A673 (cell line): ENCODE measurements at regions not wholly inside any gene's neighbourhood (a gene's known extent, or its start where the extent isn't known, plus 50 kb on each side); places are given as distances from the start of the nearest gene placed in this dataset.

ENCODE experiments used
- CTCF ChIP-seq: fragments of 300-800, 200-600 bp; sonication (generic); conservative IDR thresholded peaks from 2 replicates; pipeline ENCODE4 v1.5.1; 2017; ENCODE audit warnings: low read depth, mild to moderate bottlenecking, antibody characterized with exemption, low read length, moderate library complexity, mixed read lengths
- EZH2 ChIP-seq: fragments of 200-600 bp; sonication (generic); IDR thresholded peaks from 2 replicates; pipeline ENCODE4 v1.6.1; 2017; ENCODE audit warnings: borderline replicate concordance, low read depth, mild to moderate bottlenecking, mixed read lengths, antibody characterized with exemption, low read length; ENCODE audit not compliant: poor library complexity, severe bottlenecking

GRCh38 chr2:16791496-16791895, 125.9 kb upstream of the CYRIA start:
- TF ChIP-seq CTCF = no peak
- TF ChIP-seq EZH2 = no peak
